ENCODE measurements at regions not wholly inside any gene's neighbourhood (a gene's known extent, or its start where the extent isn't known, plus 50 kb on each side); places are given as distances from the start of the nearest gene placed in this dataset.

DNA sequence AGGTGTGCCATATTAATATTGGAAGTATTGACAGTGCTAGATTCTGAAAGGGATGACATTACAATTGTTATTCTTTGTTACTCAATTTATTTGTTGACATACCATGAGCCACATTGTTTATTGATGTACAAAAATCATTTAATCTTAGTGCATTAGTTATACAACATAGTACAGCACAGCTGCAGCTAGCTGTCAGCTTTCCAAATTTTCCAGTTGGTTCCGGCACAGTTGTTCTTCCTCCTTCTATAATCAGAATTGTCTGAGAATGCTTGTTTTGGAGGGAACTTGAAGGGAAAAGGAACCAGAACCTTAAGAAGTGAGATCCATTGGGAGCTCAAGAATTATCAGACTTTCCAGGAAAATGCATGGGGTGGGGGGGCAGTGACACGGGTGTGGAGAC is 281.4 kb downstream of the ZIC3 start:
- TF ChIP-seq, protein P1, sequence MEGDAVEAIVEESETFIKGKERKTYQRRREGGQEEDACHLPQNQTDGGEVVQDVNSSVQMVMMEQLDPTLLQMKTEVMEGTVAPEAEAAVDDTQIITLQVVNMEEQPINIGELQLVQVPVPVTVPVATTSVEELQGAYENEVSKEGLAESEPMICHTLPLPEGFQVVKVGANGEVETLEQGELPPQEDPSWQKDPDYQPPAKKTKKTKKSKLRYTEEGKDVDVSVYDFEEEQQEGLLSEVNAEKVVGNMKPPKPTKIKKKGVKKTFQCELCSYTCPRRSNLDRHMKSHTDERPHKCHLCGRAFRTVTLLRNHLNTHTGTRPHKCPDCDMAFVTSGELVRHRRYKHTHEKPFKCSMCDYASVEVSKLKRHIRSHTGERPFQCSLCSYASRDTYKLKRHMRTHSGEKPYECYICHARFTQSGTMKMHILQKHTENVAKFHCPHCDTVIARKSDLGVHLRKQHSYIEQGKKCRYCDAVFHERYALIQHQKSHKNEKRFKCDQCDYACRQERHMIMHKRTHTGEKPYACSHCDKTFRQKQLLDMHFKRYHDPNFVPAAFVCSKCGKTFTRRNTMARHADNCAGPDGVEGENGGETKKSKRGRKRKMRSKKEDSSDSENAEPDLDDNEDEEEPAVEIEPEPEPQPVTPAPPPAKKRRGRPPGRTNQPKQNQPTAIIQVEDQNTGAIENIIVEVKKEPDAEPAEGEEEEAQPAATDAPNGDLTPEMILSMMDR (conservative IDR thresholded peaks at IDR 0.05) = no peak
- TF ChIP-seq EZH2 (IDR thresholded peaks at IDR 0.05; ENCODE audit: low read depth) = no peak

Measured in PC-9 (cell line).